Neural cell (in vitro differentiated cells): ENCODE measurements at regions not wholly inside any gene's neighbourhood (a gene's known extent, or its start where the extent isn't known, plus 50 kb on each side); places are given as distances from the start of the nearest gene placed in this dataset.

Experiments used
- MXI1 ChIP-seq: fragments of 450-650 bp; conservative IDR thresholded peaks from 2 replicates; pipeline ENCODE4 v1.6.1; 2014; ENCODE audit warnings: antibody characterized with exemption, mild to moderate bottlenecking; ENCODE audit not compliant: poor library complexity, severe bottlenecking
- POLR2AphosphoS5 ChIP-seq: IDR thresholded peaks from 2 replicates; pipeline ENCODE4 v1.6.1; 2012
- TAF1 ChIP-seq: IDR thresholded peaks from 2 replicates; pipeline ENCODE4 v1.6.1; 2012; ENCODE audit warnings: low read depth
- TF ChIP-seq, protein P1 (sequence below): fragments of 450-650 bp; IDR thresholded peaks from 2 replicates; pipeline ENCODE4 v1.5.1; 2014; ENCODE audit warnings: antibody characterized with exemption, mild to moderate bottlenecking, moderate library complexity; ENCODE audit not compliant: poor library complexity, severe bottlenecking
- TF ChIP-seq, protein P2 (sequence below): IDR thresholded peaks from 2 replicates; pipeline ENCODE4 v1.6.1; 2012; ENCODE audit warnings: borderline replicate concordance

GRCh38 chr22:19621373-19622060, 92.8 kb upstream of the SEPTIN5 start:
- TF ChIP-seq, protein P1, sequence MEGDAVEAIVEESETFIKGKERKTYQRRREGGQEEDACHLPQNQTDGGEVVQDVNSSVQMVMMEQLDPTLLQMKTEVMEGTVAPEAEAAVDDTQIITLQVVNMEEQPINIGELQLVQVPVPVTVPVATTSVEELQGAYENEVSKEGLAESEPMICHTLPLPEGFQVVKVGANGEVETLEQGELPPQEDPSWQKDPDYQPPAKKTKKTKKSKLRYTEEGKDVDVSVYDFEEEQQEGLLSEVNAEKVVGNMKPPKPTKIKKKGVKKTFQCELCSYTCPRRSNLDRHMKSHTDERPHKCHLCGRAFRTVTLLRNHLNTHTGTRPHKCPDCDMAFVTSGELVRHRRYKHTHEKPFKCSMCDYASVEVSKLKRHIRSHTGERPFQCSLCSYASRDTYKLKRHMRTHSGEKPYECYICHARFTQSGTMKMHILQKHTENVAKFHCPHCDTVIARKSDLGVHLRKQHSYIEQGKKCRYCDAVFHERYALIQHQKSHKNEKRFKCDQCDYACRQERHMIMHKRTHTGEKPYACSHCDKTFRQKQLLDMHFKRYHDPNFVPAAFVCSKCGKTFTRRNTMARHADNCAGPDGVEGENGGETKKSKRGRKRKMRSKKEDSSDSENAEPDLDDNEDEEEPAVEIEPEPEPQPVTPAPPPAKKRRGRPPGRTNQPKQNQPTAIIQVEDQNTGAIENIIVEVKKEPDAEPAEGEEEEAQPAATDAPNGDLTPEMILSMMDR, result no peak
- TF ChIP-seq POLR2AphosphoS5 (no peak), MXI1 (no peak), TAF1 (no peak)
- TF ChIP-seq, protein P2, sequence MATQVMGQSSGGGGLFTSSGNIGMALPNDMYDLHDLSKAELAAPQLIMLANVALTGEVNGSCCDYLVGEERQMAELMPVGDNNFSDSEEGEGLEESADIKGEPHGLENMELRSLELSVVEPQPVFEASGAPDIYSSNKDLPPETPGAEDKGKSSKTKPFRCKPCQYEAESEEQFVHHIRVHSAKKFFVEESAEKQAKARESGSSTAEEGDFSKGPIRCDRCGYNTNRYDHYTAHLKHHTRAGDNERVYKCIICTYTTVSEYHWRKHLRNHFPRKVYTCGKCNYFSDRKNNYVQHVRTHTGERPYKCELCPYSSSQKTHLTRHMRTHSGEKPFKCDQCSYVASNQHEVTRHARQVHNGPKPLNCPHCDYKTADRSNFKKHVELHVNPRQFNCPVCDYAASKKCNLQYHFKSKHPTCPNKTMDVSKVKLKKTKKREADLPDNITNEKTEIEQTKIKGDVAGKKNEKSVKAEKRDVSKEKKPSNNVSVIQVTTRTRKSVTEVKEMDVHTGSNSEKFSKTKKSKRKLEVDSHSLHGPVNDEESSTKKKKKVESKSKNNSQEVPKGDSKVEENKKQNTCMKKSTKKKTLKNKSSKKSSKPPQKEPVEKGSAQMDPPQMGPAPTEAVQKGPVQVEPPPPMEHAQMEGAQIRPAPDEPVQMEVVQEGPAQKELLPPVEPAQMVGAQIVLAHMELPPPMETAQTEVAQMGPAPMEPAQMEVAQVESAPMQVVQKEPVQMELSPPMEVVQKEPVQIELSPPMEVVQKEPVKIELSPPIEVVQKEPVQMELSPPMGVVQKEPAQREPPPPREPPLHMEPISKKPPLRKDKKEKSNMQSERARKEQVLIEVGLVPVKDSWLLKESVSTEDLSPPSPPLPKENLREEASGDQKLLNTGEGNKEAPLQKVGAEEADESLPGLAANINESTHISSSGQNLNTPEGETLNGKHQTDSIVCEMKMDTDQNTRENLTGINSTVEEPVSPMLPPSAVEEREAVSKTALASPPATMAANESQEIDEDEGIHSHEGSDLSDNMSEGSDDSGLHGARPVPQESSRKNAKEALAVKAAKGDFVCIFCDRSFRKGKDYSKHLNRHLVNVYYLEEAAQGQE, result no peak
